ENCODE measurements at regions not wholly inside any gene's neighbourhood (a gene's known extent, or its start where the extent isn't known, plus 50 kb on each side); places are given as distances from the start of the nearest gene placed in this dataset.

GRCh38 chr16:85557083-85557970 is 55.8 kb upstream of the GSE1 start:
- DNase-seq, result no peak

GRCh38 chr16:85557971-85558657 is 55.0 kb upstream of the GSE1 start:
- no peak overlapping the region for H3K27ac ChIP-seq
- H3K4me3 ChIP-seq (ENCODE audit: low read depth, low read length), result no peak overlapping the region
- H3K27me3 ChIP-seq (replicated peaks), result no peaks in the 10 kb centered on the region
- no peak for DNase-seq
- no peaks in the 10 kb centered on the region for H3K36me3 ChIP-seq (replicated peaks)
- in situ Hi-C loops (cut with HindIII; ENCODE audit: low pct_ligation_motif_present, low sequenced_read_pairs), result no loop called here
- TF ChIP-seq CTCF (IDR thresholded peaks at IDR 0.05; ENCODE audit: low read depth, low read length, missing control alignments), result no peak

More at GRCh38 chr16:85557083-85557970, 55.8 kb upstream of the GSE1 start:
- no peak overlapping the region for H3K27ac ChIP-seq
- H3K4me3 ChIP-seq (ENCODE audit: low read depth, low read length), result peak overlapping the region; percentile 68
- H3K27me3 ChIP-seq (replicated peaks), result no peaks in the 10 kb centered on the region
- no peaks in the 10 kb centered on the region for H3K36me3 ChIP-seq (replicated peaks)
- in situ Hi-C loops (cut with HindIII; ENCODE audit: low pct_ligation_motif_present, low sequenced_read_pairs), result no loop called here
- peak; percentile 3 for TF ChIP-seq CTCF (IDR thresholded peaks at IDR 0.05; ENCODE audit: low read depth, low read length, missing control alignments)

- Histone ChIP-seq H3K27ac (no peak overlapping the region), H3K27me3 (replicated peaks) (no peaks in the 10 kb centered on the region), H3K4me3 (ENCODE audit: low read depth, low read length) (no peak overlapping the region), H3K36me3 (replicated peaks) (no peaks in the 10 kb centered on the region)
- TF ChIP-seq CTCF (IDR thresholded peaks at IDR 0.05; ENCODE audit: low read depth, low read length, missing control alignments), result no peak
- in situ Hi-C loops (cut with HindIII; ENCODE audit: low pct_ligation_motif_present, low sequenced_read_pairs), result no loop called here
- no peak for DNase-seq
Observed at GRCh38 chr16:85560932-85561247, 52.2 kb upstream of the GSE1 start.

GRCh38 chr16:85561248-85562092 is 51.7 kb upstream of the GSE1 start:
- H3K27me3 ChIP-seq (replicated peaks), result no peaks in the 10 kb centered on the region
- no peak overlapping the region for H3K4me3 ChIP-seq (ENCODE audit: low read depth, low read length)
- no peak for DNase-seq
- no peaks in the 10 kb centered on the region for H3K36me3 ChIP-seq (replicated peaks)
- no peak for TF ChIP-seq CTCF (IDR thresholded peaks at IDR 0.05; ENCODE audit: low read depth, low read length, missing control alignments)
- in situ Hi-C loops (cut with HindIII; ENCODE audit: low pct_ligation_motif_present, low sequenced_read_pairs), result no loop called here
- H3K27ac ChIP-seq, result no peak overlapping the region

- no peak for TF ChIP-seq CTCF (IDR thresholded peaks at IDR 0.05; ENCODE audit: low read depth, low read length, missing control alignments)
- Histone ChIP-seq H3K36me3 (replicated peaks) (no peaks in the 10 kb centered on the region), H3K4me3 (ENCODE audit: low read depth, low read length) (no peak overlapping the region), H3K27me3 (replicated peaks) (no peaks in the 10 kb centered on the region), H3K27ac (no peak overlapping the region)
- in situ Hi-C loops (cut with HindIII; ENCODE audit: low pct_ligation_motif_present, low sequenced_read_pairs), result no loop called here
- no peak for DNase-seq
Observed at GRCh38 chr16:85562093-85562786, 50.9 kb upstream of the GSE1 start.
